ENCODE measurements at regions not wholly inside any gene's neighbourhood (a gene's known extent, or its start where the extent isn't known, plus 50 kb on each side); places are given as distances from the start of the nearest gene placed in this dataset.

GRCh38 chr2:147772781-147773180, 72.0 kb upstream of the ACVR2A start:
- no peak for TF ChIP-seq CTCF (IDR thresholded peaks at IDR 0.05)
- no peak for TF ChIP-seq POLR2A (IDR thresholded peaks at IDR 0.05)
- no peak for TF ChIP-seq EP300 (IDR thresholded peaks at IDR 0.05)

All from sigmoid colon (tissue), 4 donors.